Lung (tissue), 11 donors: ENCODE measurements at regions not wholly inside any gene's neighbourhood (a gene's known extent, or its start where the extent isn't known, plus 50 kb on each side); places are given as distances from the start of the nearest gene placed in this dataset.
"Not testable (repeated sequence)": the region's sequence is repeated elsewhere in the genome, so short reads cannot be mapped to it uniquely, and the experiment has no call there.

ENCODE experiments used
- ATAC-seq: fragments of 200-7000 bp; cut with Tn5 transposase; one replicate; pipeline ENCODE4 v1.9.1; 2020; ENCODE audit warnings: moderate number of reproducible peaks; ENCODE audit not compliant: insufficient read depth, low FRiP score
- DNase-seq, 3 donors: peaks; one replicate each; pipeline ENCODE4 v3.0.0-alpha.2; 2013 to 2017
- H3K27ac ChIP-seq, 2 donors: one replicate each; pipeline ENCODE4 v1.5.1; 2013; ENCODE audit warnings: mild to moderate bottlenecking in 2 of 2, moderate library complexity in 2 of 2, control low read depth in 1 of 2, inconsistent platforms in 1 of 2, low read depth in 1 of 2, low read length in 1 of 2
- H3K27me3 ChIP-seq, 3 donors: one replicate each; pipeline ENCODE4 v1.5.1; 2013; ENCODE audit warnings: low read length in 2 of 3; ENCODE audit not compliant: control insufficient read depth in 3 of 3, insufficient read depth in 3 of 3
- H3K36me3 ChIP-seq, 4 donors: one replicate each; pipeline ENCODE4 v1.5.1; 2013; ENCODE audit warnings: low read length in 4 of 4, mild to moderate bottlenecking in 1 of 4, moderate library complexity in 1 of 4; ENCODE audit not compliant: control insufficient read depth in 4 of 4, insufficient read depth in 4 of 4
- H3K4me1 ChIP-seq, 5 donors: one replicate each; pipeline ENCODE4 v1.5.1; 2013; ENCODE audit warnings: low read length in 5 of 5, mild to moderate bottlenecking in 2 of 5, moderate library complexity in 1 of 5; ENCODE audit not compliant: control insufficient read depth in 5 of 5, insufficient read depth in 5 of 5
- H3K4me3 ChIP-seq: one replicate; pipeline ENCODE4 v1.5.1; 2013; ENCODE audit warnings: mild to moderate bottlenecking, control low read depth, moderate library complexity
- H3K9ac ChIP-seq, 2 donors: one replicate each; pipeline ENCODE4 v1.5.1; 2013; ENCODE audit warnings: low read length in 2 of 2, control low read depth in 1 of 2; ENCODE audit not compliant: insufficient read depth in 1 of 2
- H3K9me3 ChIP-seq, 4 donors: one replicate each; pipeline ENCODE4 v1.5.1; 2013; ENCODE audit warnings: low read length in 3 of 4, mild to moderate bottlenecking in 1 of 4, moderate library complexity in 1 of 4; ENCODE audit not compliant: control insufficient read depth in 4 of 4, insufficient read depth in 3 of 4
- WGBS, 2 donors: extraction: QIAGEN DNeasy Blood & Tissue Kit; methylation state at CpG; one replicate each; pipeline ENCODE4 v1.1.7; 2013; 5-methylcytosine and 5-hydroxymethylcytosine counted together
- TF ChIP-seq, protein P1 (sequence below): IDR thresholded peaks from 2 replicates; pipeline ENCODE4 v1.5.1; 2012; ENCODE audit warnings: mild to moderate bottlenecking; ENCODE audit errors: control extremely low read depth, extremely low read depth
- donor health status: control.
- donor health status: control.
- donor health status: Bipolar disorder and iron deficiency.
- donor health status: healthy.
- donor health status: DM: yes; HTN: yes; CAD: no.

DNA sequence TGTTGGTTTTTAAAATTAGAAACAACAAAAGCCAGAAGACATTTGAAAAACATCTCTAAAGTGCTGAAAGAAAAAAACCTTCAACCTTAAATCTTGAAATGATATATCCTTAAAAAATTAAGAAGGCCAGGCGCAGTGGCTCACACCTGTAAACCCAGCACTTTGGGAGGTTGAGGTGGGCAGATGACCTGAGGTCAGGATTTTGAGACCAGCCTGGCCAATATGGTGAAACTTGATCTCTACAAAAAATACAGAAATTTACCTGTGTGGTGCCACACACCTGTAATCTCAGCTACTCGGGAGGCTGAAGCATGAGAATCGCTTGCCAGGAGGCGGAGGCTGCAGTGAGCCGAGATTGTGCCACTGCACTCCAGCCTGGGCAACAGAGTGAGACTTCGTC lies 87.7 kb upstream of the SIX2 start:
- WGBS, 2 donors: 93% methylated on average over 6 of the region's 6 CpGs
- Histone ChIP-seq H3K9ac (no peak overlapping the region), H3K27me3 (peaks cover 0 to 7% (median 0%) of the 10 kb centered on the region in 3 donors), H3K4me1 (no peaks in the 10 kb centered on the region), H3K4me3 (no peak overlapping the region), H3K27ac (no peak overlapping the region), H3K9me3 (peaks cover 0 to 4% (median under 1%) of the 10 kb centered on the region in 4 donors), H3K36me3 (no peaks in the 10 kb centered on the region)
- ATAC-seq: no peak
- TF ChIP-seq, protein P1, sequence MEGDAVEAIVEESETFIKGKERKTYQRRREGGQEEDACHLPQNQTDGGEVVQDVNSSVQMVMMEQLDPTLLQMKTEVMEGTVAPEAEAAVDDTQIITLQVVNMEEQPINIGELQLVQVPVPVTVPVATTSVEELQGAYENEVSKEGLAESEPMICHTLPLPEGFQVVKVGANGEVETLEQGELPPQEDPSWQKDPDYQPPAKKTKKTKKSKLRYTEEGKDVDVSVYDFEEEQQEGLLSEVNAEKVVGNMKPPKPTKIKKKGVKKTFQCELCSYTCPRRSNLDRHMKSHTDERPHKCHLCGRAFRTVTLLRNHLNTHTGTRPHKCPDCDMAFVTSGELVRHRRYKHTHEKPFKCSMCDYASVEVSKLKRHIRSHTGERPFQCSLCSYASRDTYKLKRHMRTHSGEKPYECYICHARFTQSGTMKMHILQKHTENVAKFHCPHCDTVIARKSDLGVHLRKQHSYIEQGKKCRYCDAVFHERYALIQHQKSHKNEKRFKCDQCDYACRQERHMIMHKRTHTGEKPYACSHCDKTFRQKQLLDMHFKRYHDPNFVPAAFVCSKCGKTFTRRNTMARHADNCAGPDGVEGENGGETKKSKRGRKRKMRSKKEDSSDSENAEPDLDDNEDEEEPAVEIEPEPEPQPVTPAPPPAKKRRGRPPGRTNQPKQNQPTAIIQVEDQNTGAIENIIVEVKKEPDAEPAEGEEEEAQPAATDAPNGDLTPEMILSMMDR: no peak
- DNase-seq: no peak

DNA sequence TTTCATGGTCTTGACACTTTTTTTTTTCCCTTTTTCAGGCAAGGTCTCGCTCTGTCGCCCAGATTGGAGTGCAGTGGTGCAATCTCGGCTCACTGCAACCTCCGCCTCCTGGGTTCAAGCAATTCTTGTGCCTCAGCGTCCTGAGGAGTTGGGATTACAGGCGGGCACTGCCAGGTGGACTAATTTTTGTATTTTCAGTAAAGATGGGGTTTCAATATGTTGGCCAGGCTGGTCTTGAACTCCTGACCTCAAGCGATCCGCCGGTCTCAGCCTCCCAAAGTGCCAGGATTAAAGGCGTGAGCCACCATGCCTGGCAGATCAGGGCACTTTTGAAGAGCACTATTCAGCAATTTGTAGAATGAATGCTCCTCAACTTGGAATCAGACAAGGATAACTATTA lies 86.8 kb upstream of the SIX2 start:
- not testable (repeated sequence) for H3K4me1 ChIP-seq, H3K9ac ChIP-seq, ATAC-seq, H3K36me3 ChIP-seq, H3K4me3 ChIP-seq, H3K27ac ChIP-seq, H3K9me3 ChIP-seq, DNase-seq, H3K27me3 ChIP-seq
- 93 to 98% methylated on average over 10 of the region's 10 CpGs for WGBS, 2 donors

DNA sequence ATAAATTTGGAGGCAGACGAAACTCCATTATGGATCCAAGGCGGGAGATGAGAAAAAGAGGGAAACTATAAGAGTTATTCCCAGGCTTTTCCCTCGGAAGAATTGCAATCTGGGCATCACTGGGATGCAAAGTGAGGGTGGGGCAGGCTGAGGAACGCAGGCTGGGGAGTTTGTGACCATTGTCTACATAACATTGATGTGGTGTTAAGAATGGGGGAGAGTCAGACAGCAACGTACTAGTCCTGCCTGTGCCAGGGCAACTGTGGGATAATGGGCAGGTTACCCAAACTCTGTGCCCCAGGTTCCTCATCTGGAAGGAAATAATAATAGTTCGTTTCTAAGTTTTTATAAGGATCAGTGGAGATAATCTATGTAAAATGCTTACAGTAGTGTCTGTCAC lies 84.4 kb upstream of the SIX2 start:
- Histone ChIP-seq H3K9ac (no peak overlapping the region), H3K27me3 (peaks cover 0 to 2% (median 0%) of the 10 kb centered on the region in 3 donors), H3K4me3 (no peak overlapping the region), H3K27ac (no peak overlapping the region), H3K9me3 (peaks cover 0 to 1% (median 0%) of the 10 kb centered on the region in 4 donors), H3K36me3 (no peaks in the 10 kb centered on the region), H3K4me1 (no peaks in the 10 kb centered on the region)
- TF ChIP-seq, protein P1: no peak
- ATAC-seq (no peak), DNase-seq (no peak)
- WGBS, 2 donors: 72 to 87% methylated on average over 6 of the region's 6 CpGs

DNA sequence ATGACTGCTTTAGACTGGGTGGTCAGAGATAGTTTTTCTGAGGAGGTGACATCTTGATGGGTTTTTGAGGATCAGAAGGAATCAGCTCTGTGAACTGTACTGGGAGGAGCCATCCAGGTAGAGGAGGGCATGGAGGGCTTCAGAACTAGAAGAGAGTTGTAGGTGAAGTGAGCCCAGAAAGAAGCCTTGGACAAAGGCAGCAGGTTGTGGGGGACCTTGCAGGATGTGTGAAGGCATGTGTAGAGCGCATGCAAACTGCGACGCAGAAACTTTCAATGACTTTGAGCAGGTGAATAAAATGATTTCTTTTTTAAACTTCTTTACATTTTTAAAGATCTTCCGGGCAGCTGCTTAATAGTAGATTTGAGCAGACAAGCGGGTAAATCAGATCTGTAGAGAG lies 83.9 kb upstream of the SIX2 start:
- Histone ChIP-seq H3K4me1 (no peaks in the 10 kb centered on the region), H3K9ac (no peak overlapping the region), H3K4me3 (no peak overlapping the region), H3K9me3 (peaks cover 0 to 1% (median 0%) of the 10 kb centered on the region in 4 donors), H3K36me3 (no peaks in the 10 kb centered on the region), H3K27me3 (peaks cover 0 to 2% (median 0%) of the 10 kb centered on the region in 3 donors), H3K27ac (no peak overlapping the region)
- TF ChIP-seq, protein P1: no peak
- no peak for DNase-seq
- WGBS, 2 donors: 95% methylated on average over 5 of the region's 5 CpGs
- no peak for ATAC-seq
